ENCODE measurements at regions not wholly inside any gene's neighbourhood (a gene's known extent, or its start where the extent isn't known, plus 50 kb on each side); places are given as distances from the start of the nearest gene placed in this dataset.

DNA sequence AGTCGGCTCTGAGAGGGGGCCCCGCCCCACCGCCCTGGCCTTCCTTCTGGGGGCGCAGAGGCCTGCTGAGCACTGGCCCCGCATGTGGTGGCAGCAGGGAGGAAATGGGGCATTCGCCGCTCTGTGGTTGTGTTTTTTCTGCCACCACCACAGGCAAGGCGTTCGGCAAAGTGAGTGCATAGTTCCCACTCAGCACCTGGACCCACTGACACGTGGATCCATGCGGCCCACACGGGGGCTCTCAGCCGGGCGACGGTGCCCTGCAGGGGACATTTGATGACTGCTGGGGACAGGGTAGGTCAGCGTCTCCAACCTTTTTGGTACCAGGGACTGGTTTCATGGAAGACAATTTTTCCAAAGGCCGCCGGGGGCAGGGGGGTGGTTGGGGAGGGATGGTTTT lies 70.9 kb downstream of the ENGASE start:
- no peak for TF ChIP-seq EZH2 (IDR thresholded peaks at IDR 0.05; ENCODE audit: borderline replicate concordance, low read depth, low read length, severe bottlenecking)
- TF ChIP-seq, protein P1, sequence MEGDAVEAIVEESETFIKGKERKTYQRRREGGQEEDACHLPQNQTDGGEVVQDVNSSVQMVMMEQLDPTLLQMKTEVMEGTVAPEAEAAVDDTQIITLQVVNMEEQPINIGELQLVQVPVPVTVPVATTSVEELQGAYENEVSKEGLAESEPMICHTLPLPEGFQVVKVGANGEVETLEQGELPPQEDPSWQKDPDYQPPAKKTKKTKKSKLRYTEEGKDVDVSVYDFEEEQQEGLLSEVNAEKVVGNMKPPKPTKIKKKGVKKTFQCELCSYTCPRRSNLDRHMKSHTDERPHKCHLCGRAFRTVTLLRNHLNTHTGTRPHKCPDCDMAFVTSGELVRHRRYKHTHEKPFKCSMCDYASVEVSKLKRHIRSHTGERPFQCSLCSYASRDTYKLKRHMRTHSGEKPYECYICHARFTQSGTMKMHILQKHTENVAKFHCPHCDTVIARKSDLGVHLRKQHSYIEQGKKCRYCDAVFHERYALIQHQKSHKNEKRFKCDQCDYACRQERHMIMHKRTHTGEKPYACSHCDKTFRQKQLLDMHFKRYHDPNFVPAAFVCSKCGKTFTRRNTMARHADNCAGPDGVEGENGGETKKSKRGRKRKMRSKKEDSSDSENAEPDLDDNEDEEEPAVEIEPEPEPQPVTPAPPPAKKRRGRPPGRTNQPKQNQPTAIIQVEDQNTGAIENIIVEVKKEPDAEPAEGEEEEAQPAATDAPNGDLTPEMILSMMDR (IDR thresholded peaks at IDR 0.05; ENCODE audit: borderline replicate concordance, extremely low read depth, low read length, poor library complexity, severe bottlenecking): no peak

Data from DND-41 (cell line).